Activated CD8-positive, alpha-beta T cell treated with anti-CD3 and anti-CD28 coated beads for 36 hours (primary cell): ENCODE measurements at regions not wholly inside any gene's neighbourhood (a gene's known extent, or its start where the extent isn't known, plus 50 kb on each side); places are given as distances from the start of the nearest gene placed in this dataset.

Source experiments
- ATAC-seq: fragments of 200-7000 bp; cut with Tn5 transposase; one replicate; pipeline ENCODE4 v1.10.0; 2021; ENCODE audit warnings: mild to moderate bottlenecking, moderate library complexity
- CTCF ChIA-PET: fragments of 350-600 bp; sonication (Branson Sonifier 250); formaldehyde crosslinking; loops from one replicate; lab custom pipeline; 2021; ENCODE audit warnings: antibody characterized with exemption; lab: Charles Lee
- POLR2A ChIA-PET: fragments of 350-600 bp; sonication (Branson Sonifier 250); formaldehyde crosslinking; loops from one replicate; lab custom pipeline; 2021; ENCODE audit warnings: antibody characterized with exemption; lab: Charles Lee
- DNase-seq: peaks from one replicate; pipeline ENCODE4 v3.0.0-alpha.2; 2020
- H3K27ac Mint-ChIP-seq: one replicate; pipeline ENCODE4 v1.8.0; 2021; ENCODE audit warnings: mild to moderate bottlenecking, mixed read lengths
- H3K27me3 Mint-ChIP-seq: one replicate; pipeline ENCODE4 v1.8.0; 2021; ENCODE audit warnings: mixed read lengths
- H3K36me3 Mint-ChIP-seq: one replicate; pipeline ENCODE4 v1.8.0; 2021; ENCODE audit warnings: low read depth, mixed read lengths
- H3K4me1 Mint-ChIP-seq: one replicate; pipeline ENCODE4 v1.8.0; 2021; ENCODE audit warnings: low read depth, mixed read lengths
- H3K4me3 Mint-ChIP-seq: one replicate; pipeline ENCODE4 v1.8.0; 2021; ENCODE audit warnings: mild to moderate bottlenecking, moderate library complexity, mixed read lengths
- H3K9me3 Mint-ChIP-seq: one replicate; pipeline ENCODE4 v1.8.0; 2021; ENCODE audit warnings: mixed read lengths
- intact Hi-C: fragments of 100-400 bp; cut with micrococcal nuclease; formaldehyde crosslinking; loops from one replicate; pipeline ENCODE4 v1.10.0; 2022
- TF ChIP-seq, protein P1 (sequence below): fragments of 200-600 bp; IDR thresholded peaks from one replicate; pipeline ENCODE4 v1.8.0; 2022; ENCODE audit warnings: antibody characterized with exemption, mild to moderate bottlenecking

DNA sequence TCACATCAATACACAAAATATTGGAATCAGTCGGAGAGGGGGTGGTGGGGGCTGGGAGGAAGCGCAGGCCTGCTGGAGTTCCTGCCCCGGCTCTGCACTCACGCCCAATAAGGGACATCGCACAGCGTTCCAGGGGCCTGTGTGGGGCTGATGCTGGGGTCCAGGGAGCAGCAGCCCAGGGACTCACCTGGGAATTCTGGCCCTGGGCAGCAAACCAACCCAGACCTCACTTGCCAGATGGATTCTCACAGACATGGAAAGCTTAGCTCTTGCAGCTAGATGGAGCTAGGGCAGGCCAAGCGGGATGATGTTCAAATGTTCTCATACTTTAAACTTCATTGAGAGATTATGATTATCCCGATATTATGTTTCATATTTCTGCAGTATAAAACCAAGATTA, 266.6 kb upstream of the TANK start:
- DNase-seq = no peak
- H3K4me3 Mint-ChIP-seq = no peak overlapping the region
- no peaks in the 10 kb centered on the region for H3K27me3 Mint-ChIP-seq
- intact Hi-C loops = no loop called here
- CTCF ChIA-PET = no interaction called here
- no peak for ATAC-seq
- POLR2A ChIA-PET = no interaction called here
- no peak overlapping the region for H3K27ac Mint-ChIP-seq
- TF ChIP-seq, protein P1, sequence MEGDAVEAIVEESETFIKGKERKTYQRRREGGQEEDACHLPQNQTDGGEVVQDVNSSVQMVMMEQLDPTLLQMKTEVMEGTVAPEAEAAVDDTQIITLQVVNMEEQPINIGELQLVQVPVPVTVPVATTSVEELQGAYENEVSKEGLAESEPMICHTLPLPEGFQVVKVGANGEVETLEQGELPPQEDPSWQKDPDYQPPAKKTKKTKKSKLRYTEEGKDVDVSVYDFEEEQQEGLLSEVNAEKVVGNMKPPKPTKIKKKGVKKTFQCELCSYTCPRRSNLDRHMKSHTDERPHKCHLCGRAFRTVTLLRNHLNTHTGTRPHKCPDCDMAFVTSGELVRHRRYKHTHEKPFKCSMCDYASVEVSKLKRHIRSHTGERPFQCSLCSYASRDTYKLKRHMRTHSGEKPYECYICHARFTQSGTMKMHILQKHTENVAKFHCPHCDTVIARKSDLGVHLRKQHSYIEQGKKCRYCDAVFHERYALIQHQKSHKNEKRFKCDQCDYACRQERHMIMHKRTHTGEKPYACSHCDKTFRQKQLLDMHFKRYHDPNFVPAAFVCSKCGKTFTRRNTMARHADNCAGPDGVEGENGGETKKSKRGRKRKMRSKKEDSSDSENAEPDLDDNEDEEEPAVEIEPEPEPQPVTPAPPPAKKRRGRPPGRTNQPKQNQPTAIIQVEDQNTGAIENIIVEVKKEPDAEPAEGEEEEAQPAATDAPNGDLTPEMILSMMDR = no peak
- no peaks in the 10 kb centered on the region for H3K4me1 Mint-ChIP-seq
- H3K36me3 Mint-ChIP-seq = no peaks in the 10 kb centered on the region
- H3K9me3 Mint-ChIP-seq = no peaks in the 10 kb centered on the region

DNA sequence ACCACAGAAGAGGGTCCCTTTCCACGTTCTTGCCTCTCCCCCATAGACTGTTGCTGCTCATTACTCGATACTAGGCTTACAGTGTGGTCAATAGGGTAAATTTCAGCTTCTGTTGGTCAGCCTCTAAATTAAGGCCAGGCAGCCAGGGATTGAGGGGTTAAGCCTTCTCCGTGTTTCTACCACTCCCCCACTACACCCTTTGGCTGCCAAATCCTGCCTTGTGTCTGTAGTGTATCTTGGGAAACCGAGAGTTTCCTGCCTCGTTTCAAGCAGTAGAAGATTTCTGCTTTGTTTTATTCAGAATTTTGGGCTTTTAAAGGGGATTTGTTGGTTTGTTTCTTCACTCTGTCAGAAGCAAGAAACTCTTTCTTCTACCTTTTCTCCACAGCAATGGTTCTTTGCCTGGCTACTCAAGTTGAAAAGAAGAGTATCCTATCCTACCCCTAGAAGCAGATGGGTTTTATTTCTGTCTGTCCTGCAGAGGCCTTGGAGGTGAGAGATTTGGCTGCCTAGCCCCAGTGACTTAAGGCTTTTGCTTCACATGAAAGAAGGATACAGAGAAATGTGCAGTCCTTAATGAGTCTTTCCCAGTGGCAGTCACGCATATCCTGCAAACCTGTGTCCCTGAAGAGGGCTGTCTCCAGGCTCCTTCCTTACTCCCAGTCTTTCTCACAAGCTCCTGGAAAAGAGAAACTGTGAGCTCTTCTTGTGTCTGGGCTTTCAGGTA, 261.5 kb upstream of the TANK start:
- no peak for ATAC-seq
- Mint-ChIP-seq H3K4me1 (no peaks in the 10 kb centered on the region), H3K27me3 (peaks cover 2% of the 10 kb centered on the region), H3K36me3 (no peaks in the 10 kb centered on the region), H3K27ac (no peak overlapping the region), H3K9me3 (no peaks in the 10 kb centered on the region), H3K4me3 (no peak overlapping the region)
- TF ChIP-seq, protein P1 = no peak
- ChIA-PET POLR2A (no interaction called here), CTCF (no interaction called here)
- no peak for DNase-seq
- intact Hi-C loops = no loop called here

DNA sequence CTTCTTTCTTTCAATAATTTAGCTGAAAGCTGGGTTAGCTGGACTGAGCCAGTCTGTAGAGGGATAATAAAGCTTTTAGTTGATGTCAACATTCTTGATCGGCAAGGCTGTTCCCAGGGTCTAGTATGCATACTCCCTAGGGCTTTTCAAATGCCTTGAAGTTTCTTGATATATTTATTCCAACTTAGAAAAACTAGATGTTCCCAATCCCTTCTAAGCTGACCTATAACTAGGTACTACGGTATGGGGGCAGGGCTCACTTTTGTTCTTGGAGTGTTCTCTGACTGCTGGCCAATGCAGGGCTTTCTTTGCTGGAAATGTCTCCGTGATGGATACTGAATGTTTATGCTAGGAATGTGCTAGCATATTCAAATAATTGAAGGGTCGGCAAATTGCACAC, 258.6 kb upstream of the TANK start:
- DNase-seq (no peak), ATAC-seq (no peak)
- TF ChIP-seq, protein P1 = no peak
- Mint-ChIP-seq H3K9me3 (no peaks in the 10 kb centered on the region), H3K36me3 (no peaks in the 10 kb centered on the region), H3K4me3 (no peak overlapping the region), H3K27me3 (peaks cover 2% of the 10 kb centered on the region), H3K4me1 (no peaks in the 10 kb centered on the region), H3K27ac (no peak overlapping the region)
- POLR2A ChIA-PET = no interaction called here
- CTCF ChIA-PET = no interaction called here
- intact Hi-C loops = no loop called here

DNA sequence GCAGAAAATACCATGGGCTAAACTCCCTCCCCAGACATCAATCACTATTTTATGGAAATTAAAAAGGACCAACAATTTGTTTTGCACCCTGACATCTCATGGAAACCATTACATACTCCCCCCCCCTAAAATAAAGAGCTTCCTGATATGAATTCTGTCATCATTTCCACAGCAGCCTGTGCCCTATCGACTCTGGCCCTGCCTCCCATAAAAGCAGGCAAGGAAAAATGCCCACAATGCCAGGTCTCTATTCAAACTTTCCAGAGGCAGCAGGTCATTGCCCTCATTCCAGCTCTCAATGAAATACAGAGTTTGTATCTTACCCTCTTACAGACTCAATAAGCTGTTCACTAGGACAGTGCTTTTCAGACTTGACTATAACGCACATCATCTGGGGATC, 254.4 kb upstream of the TANK start:
- ChIA-PET CTCF (interaction anchor here (1.5 kb wide), 1 partner anchor 21 kb away, joined by 4 read pairs; no protein-coding TSS in a partner anchor), POLR2A (no interaction called here)
- no peak for DNase-seq
- no peaks in the 10 kb centered on the region for H3K9me3 Mint-ChIP-seq
- H3K4me3 Mint-ChIP-seq = no peak overlapping the region
- ATAC-seq = no peak
- peaks cover 2% of the 10 kb centered on the region for H3K27me3 Mint-ChIP-seq
- H3K4me1 Mint-ChIP-seq = no peaks in the 10 kb centered on the region
- H3K27ac Mint-ChIP-seq = no peak overlapping the region
- intact Hi-C loops = no loop called here
- TF ChIP-seq, protein P1 = no peak
- no peaks in the 10 kb centered on the region for H3K36me3 Mint-ChIP-seq

DNA sequence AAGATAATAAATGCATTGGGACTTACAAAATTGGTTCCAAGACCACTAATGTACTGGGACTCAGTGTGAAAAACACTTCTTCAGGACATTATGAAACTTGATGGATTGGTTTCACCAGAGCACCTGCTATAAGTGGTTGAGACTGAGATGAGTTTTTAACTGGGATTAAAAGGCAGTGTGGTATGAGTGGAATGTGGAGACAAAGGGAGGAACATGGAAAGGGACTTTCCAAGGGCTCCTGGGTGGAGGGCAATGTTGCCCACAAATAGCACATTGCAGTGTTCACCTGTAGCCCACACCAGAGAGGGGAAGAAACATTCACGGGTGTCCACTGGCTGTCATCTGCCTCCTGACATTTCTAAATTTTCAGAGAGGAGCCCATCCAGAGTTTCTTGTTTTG, 253.3 kb upstream of the TANK start:
- ATAC-seq = no peak
- no peak overlapping the region for H3K4me3 Mint-ChIP-seq
- H3K27ac Mint-ChIP-seq = no peak overlapping the region
- DNase-seq = no peak
- TF ChIP-seq, protein P1 = no peak
- H3K27me3 Mint-ChIP-seq = peaks cover 2% of the 10 kb centered on the region
- H3K4me1 Mint-ChIP-seq = no peaks in the 10 kb centered on the region
- intact Hi-C loops = no loop called here
- ChIA-PET POLR2A (no interaction called here), CTCF (no interaction called here)
- H3K9me3 Mint-ChIP-seq = no peaks in the 10 kb centered on the region
- H3K36me3 Mint-ChIP-seq = no peaks in the 10 kb centered on the region
